Gastroesophageal sphincter (tissue), 4 donors: ENCODE measurements at regions not wholly inside any gene's neighbourhood (a gene's known extent, or its start where the extent isn't known, plus 50 kb on each side); places are given as distances from the start of the nearest gene placed in this dataset.

Experiments used
- ATAC-seq: fragments of 150-250 bp; one replicate; pipeline ENCODE4 v1.9.1; 2016; ENCODE audit warnings: mild to moderate bottlenecking, moderate library complexity
- H3K27ac ChIP-seq, 4 donors: fragments of 200-600 bp; sonication (generic) in 3 of 4; 1 replicate in 3 of 4; 2 replicates in 1 of 4; pipeline ENCODE4 v1.5.1; 2016 to 2019
- H3K27me3 ChIP-seq: fragments of 200-600 bp; sonication (generic); one replicate; pipeline ENCODE4 v1.5.1; 2019
- H3K36me3 ChIP-seq, 2 donors: fragments of 200-600 bp; sonication (generic); one replicate each; pipeline ENCODE4 v1.5.1; 2019; ENCODE audit warnings: control low read depth in 1 of 2
- H3K4me1 ChIP-seq, 3 donors: fragments of 200-600 bp; sonication (generic); 1 replicate in 2 of 3; 2 replicates in 1 of 3; pipeline ENCODE4 v1.5.1; 2016 to 2019; ENCODE audit warnings: control low read depth in 2 of 3
- H3K4me3 ChIP-seq, 2 donors: fragments of 200-600 bp; sonication (generic); one replicate each; pipeline ENCODE4 v1.5.1; 2019; ENCODE audit warnings: mild to moderate bottlenecking in 1 of 2, moderate library complexity in 1 of 2
- H3K9me3 ChIP-seq, 3 donors: fragments of 200-600 bp; sonication (generic); one replicate each; pipeline ENCODE4 v1.5.1; 2017 to 2019; ENCODE audit warnings: control low read depth in 2 of 3
- CTCF ChIP-seq, 4 experiments: fragments of 200-600 bp in 2 of 4; fragments of 450-650 bp in 2 of 4; sonication (generic) in 1 of 4; IDR thresholded peaks; one replicate each; pipeline ENCODE4 v1.5.1; 2017 to 2019; ENCODE audit warnings: antibody characterized with exemption in 4 of 4, mild to moderate bottlenecking in 2 of 4, moderate library complexity in 2 of 4
- EP300 ChIP-seq: sonication (generic); formaldehyde crosslinking; IDR thresholded peaks from one replicate; pipeline ENCODE4 v1.6.1; 2017; ENCODE audit warnings: antibody characterized with exemption, mild to moderate bottlenecking
- POLR2A ChIP-seq, 2 donors: fragments of 450-650 bp; IDR thresholded peaks; one replicate each; pipeline ENCODE4 v1.6.1; 2017; ENCODE audit warnings: antibody characterized with exemption in 2 of 2, mild to moderate bottlenecking in 2 of 2, moderate library complexity in 1 of 2
- POLR2AphosphoS5 ChIP-seq: sonication (generic); formaldehyde crosslinking; IDR thresholded peaks from one replicate; pipeline ENCODE4 v1.6.1; 2017; ENCODE audit warnings: antibody characterized with exemption
- WGBS, 2 donors: methylation state at CpG; one replicate each; pipeline ENCODE4 v1.1.5; 2018; ENCODE audit warnings: low coverage in 1 of 2; 5-methylcytosine and 5-hydroxymethylcytosine counted together

GRCh38 chr1:221066351-221067001 lies 187.2 kb downstream of the HLX start:
- no peak for TF ChIP-seq CTCF (IDR thresholded peaks at IDR 0.05)
- 87 to 89% methylated on average over 5 of the region's 5 CpGs for WGBS, 2 donors
- no peaks in the 10 kb centered on the region for H3K36me3 ChIP-seq

GRCh38 chr1:221067721-221068120 lies 188.5 kb downstream of the HLX start:
- no peak overlapping the region for H3K4me3 ChIP-seq
- no peak overlapping the region for H3K27ac ChIP-seq
- WGBS, 2 donors: 52 to 67% methylated on average over 2 of the region's 2 CpGs
- no peaks in the 10 kb centered on the region for H3K9me3 ChIP-seq
- no peak for ATAC-seq
- no peaks in the 10 kb centered on the region for H3K4me1 ChIP-seq
- H3K27me3 ChIP-seq: no peaks in the 10 kb centered on the region
- H3K36me3 ChIP-seq: no peaks in the 10 kb centered on the region
- no peak for TF ChIP-seq CTCF (IDR thresholded peaks at IDR 0.05)
- no peak for TF ChIP-seq EP300
- no peak for TF ChIP-seq POLR2AphosphoS5
- TF ChIP-seq POLR2A (IDR thresholded peaks at IDR 0.05): no peak

More at GRCh38 chr1:221066351-221067001, 187.2 kb downstream of the HLX start:
- Histone ChIP-seq H3K9me3 (no peaks in the 10 kb centered on the region), H3K27me3 (no peaks in the 10 kb centered on the region), H3K4me1 (no peaks in the 10 kb centered on the region), H3K27ac (no peak overlapping the region), H3K4me3 (no peak overlapping the region)
- no peak for ATAC-seq

GRCh38 chr1:221069178-221069903 lies 190.1 kb downstream of the HLX start:
- 84 to 100% methylated on average over 4 to 5 of the region's 5 CpGs for WGBS, 2 donors
- no peak for TF ChIP-seq CTCF (IDR thresholded peaks at IDR 0.05)
- no peak for TF ChIP-seq EP300

GRCh38 chr1:221069986-221070385 lies 190.7 kb downstream of the HLX start:
- Histone ChIP-seq H3K36me3 (no peaks in the 10 kb centered on the region), H3K27ac (no peak overlapping the region), H3K4me3 (no peak overlapping the region), H3K4me1 (no peaks in the 10 kb centered on the region), H3K27me3 (no peaks in the 10 kb centered on the region), H3K9me3 (no peaks in the 10 kb centered on the region)
- ATAC-seq: no peak
- WGBS, 2 donors: 91 to 93% methylated on average over 2 of the region's 2 CpGs
- TF ChIP-seq POLR2AphosphoS5: no peak
- no peak for TF ChIP-seq POLR2A (IDR thresholded peaks at IDR 0.05)
- no peak for TF ChIP-seq EP300
- no peak for TF ChIP-seq CTCF (IDR thresholded peaks at IDR 0.05)

More at GRCh38 chr1:221069178-221069903, 190.1 kb downstream of the HLX start:
- H3K9me3 ChIP-seq: no peaks in the 10 kb centered on the region
- no peaks in the 10 kb centered on the region for H3K36me3 ChIP-seq
- ATAC-seq: no peak
- H3K4me1 ChIP-seq: no peaks in the 10 kb centered on the region
- H3K27me3 ChIP-seq: no peaks in the 10 kb centered on the region
- no peak overlapping the region for H3K27ac ChIP-seq
- H3K4me3 ChIP-seq: no peak overlapping the region

- ATAC-seq: no peak
- no peaks in the 10 kb centered on the region for H3K9me3 ChIP-seq
- no peaks in the 10 kb centered on the region for H3K27me3 ChIP-seq
- no peak for TF ChIP-seq POLR2A (IDR thresholded peaks at IDR 0.05)
- TF ChIP-seq CTCF (IDR thresholded peaks at IDR 0.05): no peak
- TF ChIP-seq EP300: no peak
- no peak for TF ChIP-seq POLR2AphosphoS5
- 30 to 50% methylated on average over 1 of the region's 1 CpG for WGBS, 2 donors
- H3K4me1 ChIP-seq: no peaks in the 10 kb centered on the region
- H3K27ac ChIP-seq: no peak overlapping the region
- no peak overlapping the region for H3K4me3 ChIP-seq
- no peaks in the 10 kb centered on the region for H3K36me3 ChIP-seq
These were observed 192.5 kb downstream of the HLX start for GRCh38 chr1:221071777-221072176.
